ENCODE measurements at regions not wholly inside any gene's neighbourhood (a gene's known extent, or its start where the extent isn't known, plus 50 kb on each side); places are given as distances from the start of the nearest gene placed in this dataset.
"Not testable (repeated sequence)": the region's sequence is repeated elsewhere in the genome, so short reads cannot be mapped to it uniquely, and the experiment has no call there.

- H2AFZ ChIP-seq; H3K36me3 ChIP-seq (ENCODE audit: low read depth); H3F3A ChIP-seq (ENCODE audit: insufficient read depth, low read depth); CTCF ChIA-PET; H3K4me1 ChIP-seq (replicated peaks; ENCODE audit: insufficient read depth); H3K9me3 ChIP-seq (ENCODE audit: insufficient read depth, low read depth); POLR2A ChIA-PET (ENCODE audit: unreplicated experiment); H3K27ac ChIP-seq; H3K9me2 ChIP-seq (ENCODE audit: insufficient read depth); H3K27me3 ChIP-seq (ENCODE audit: insufficient read depth, low read depth); H4K20me1 ChIP-seq (ENCODE audit: insufficient read depth); H3K79me2 ChIP-seq (ENCODE audit: low read depth): not testable (repeated sequence)
- BruUV-seq (replicated peaks): TSS peak; percentile 36
- Histone ChIP-seq H3K4me3 (peak overlapping the region; percentile 21; the same call in 1 of the 2 replicates), H3K4me2 (peak overlapping the region; percentile 72)
- peak in 1 of 2 experiments; percentile 3 for DNase-seq
- intact Hi-C loops (cut with micrococcal nuclease; ENCODE audit: unreplicated experiment): loop anchor here (10.0 kb wide), 1 partner anchor 128 kb away; no protein-coding TSS in a partner anchor
- TF ChIP-seq, protein P1, sequence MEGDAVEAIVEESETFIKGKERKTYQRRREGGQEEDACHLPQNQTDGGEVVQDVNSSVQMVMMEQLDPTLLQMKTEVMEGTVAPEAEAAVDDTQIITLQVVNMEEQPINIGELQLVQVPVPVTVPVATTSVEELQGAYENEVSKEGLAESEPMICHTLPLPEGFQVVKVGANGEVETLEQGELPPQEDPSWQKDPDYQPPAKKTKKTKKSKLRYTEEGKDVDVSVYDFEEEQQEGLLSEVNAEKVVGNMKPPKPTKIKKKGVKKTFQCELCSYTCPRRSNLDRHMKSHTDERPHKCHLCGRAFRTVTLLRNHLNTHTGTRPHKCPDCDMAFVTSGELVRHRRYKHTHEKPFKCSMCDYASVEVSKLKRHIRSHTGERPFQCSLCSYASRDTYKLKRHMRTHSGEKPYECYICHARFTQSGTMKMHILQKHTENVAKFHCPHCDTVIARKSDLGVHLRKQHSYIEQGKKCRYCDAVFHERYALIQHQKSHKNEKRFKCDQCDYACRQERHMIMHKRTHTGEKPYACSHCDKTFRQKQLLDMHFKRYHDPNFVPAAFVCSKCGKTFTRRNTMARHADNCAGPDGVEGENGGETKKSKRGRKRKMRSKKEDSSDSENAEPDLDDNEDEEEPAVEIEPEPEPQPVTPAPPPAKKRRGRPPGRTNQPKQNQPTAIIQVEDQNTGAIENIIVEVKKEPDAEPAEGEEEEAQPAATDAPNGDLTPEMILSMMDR (conservative IDR thresholded peaks at IDR 0.05): peak; percentile 44; the same call in 1 of the 2 replicates
Measured at GRCh38 chr11:3476084-3476936, 97.4 kb upstream of the ZNF195 start.

GRCh38 chr11:3468963-3469362 is 90.0 kb upstream of the ZNF195 start:
- H3K4me3 ChIP-seq; CTCF ChIA-PET; BruUV-seq (replicated peaks); H3F3A ChIP-seq (ENCODE audit: insufficient read depth, low read depth); H3K79me2 ChIP-seq (ENCODE audit: low read depth); H3K4me2 ChIP-seq; H3K9me2 ChIP-seq (ENCODE audit: insufficient read depth); H3K27ac ChIP-seq; H3K27me3 ChIP-seq (ENCODE audit: insufficient read depth, low read depth); H3K9me3 ChIP-seq (ENCODE audit: insufficient read depth, low read depth); H3K4me1 ChIP-seq (replicated peaks; ENCODE audit: insufficient read depth); intact Hi-C loops (cut with micrococcal nuclease; ENCODE audit: unreplicated experiment); H3K36me3 ChIP-seq (ENCODE audit: low read depth); H4K20me1 ChIP-seq (ENCODE audit: insufficient read depth); DNase-seq; H2AFZ ChIP-seq: not testable (repeated sequence)
- POLR2A ChIA-PET (ENCODE audit: unreplicated experiment): interaction anchor here (0.6 kb wide), 1 partner anchor 115 kb away, joined by 3 read pairs; no protein-coding TSS in a partner anchor

- H3K4me2 ChIP-seq; H3K79me2 ChIP-seq (ENCODE audit: low read depth); H4K20me1 ChIP-seq (ENCODE audit: insufficient read depth); H3K27me3 ChIP-seq (ENCODE audit: insufficient read depth, low read depth); CTCF ChIA-PET; H3F3A ChIP-seq (ENCODE audit: insufficient read depth, low read depth); DNase-seq; intact Hi-C loops (cut with micrococcal nuclease; ENCODE audit: unreplicated experiment); H3K4me3 ChIP-seq; H3K27ac ChIP-seq; POLR2A ChIA-PET (ENCODE audit: unreplicated experiment); H2AFZ ChIP-seq; H3K9me2 ChIP-seq (ENCODE audit: insufficient read depth); H3K4me1 ChIP-seq (replicated peaks; ENCODE audit: insufficient read depth); H3K9me3 ChIP-seq (ENCODE audit: insufficient read depth, low read depth); BruUV-seq (replicated peaks); H3K36me3 ChIP-seq (ENCODE audit: low read depth): not testable (repeated sequence)
Measured at GRCh38 chr11:3467599-3467998, 88.7 kb upstream of the ZNF195 start.

DNA sequence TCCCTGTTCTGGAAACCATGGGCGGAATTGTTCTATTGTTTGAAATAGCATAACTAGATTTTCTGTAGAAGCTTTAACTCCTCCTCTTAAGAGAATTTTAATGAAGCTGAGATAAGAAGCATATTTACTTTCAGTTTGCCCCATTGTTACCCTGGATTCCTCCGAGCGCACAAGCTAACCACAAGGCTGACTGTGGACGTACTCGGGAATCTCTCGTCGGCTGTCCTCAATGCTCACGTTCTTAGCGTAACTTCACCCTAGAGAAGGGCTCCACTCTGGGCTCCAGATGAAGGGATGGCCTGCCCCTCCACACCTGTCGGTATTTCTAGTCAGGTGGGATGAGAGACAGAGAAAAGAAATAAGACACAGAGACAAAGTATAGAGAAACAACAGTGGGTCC is 76.7 kb upstream of the ZNF195 start:
- H3K27ac ChIP-seq; H4K20me1 ChIP-seq (ENCODE audit: insufficient read depth); DNase-seq; H2AFZ ChIP-seq; POLR2A ChIA-PET (ENCODE audit: unreplicated experiment); H3K79me2 ChIP-seq (ENCODE audit: low read depth); H3K4me1 ChIP-seq (replicated peaks; ENCODE audit: insufficient read depth); H3K4me3 ChIP-seq; H3K9me3 ChIP-seq (ENCODE audit: insufficient read depth, low read depth); BruUV-seq (replicated peaks); CTCF ChIA-PET; H3K9me2 ChIP-seq (ENCODE audit: insufficient read depth); H3K4me2 ChIP-seq; H3K36me3 ChIP-seq (ENCODE audit: low read depth); H3F3A ChIP-seq (ENCODE audit: insufficient read depth, low read depth): not testable (repeated sequence)
- peaks cover 15% of the 10 kb centered on the region for H3K27me3 ChIP-seq (ENCODE audit: insufficient read depth, low read depth)
- intact Hi-C loops (cut with micrococcal nuclease; ENCODE audit: unreplicated experiment): loop anchor here (10.0 kb wide), 2 partner anchors 159 to 619 kb away; no protein-coding TSS in a partner anchor

All from PC-9 (cell line).